HG03558 (cell line): ENCODE measurements at regions not wholly inside any gene's neighbourhood (a gene's known extent, or its start where the extent isn't known, plus 50 kb on each side); places are given as distances from the start of the nearest gene placed in this dataset.

Experiments used
- ATAC-seq: cut with Tn5 transposase; IDR thresholded peaks from one replicate; pipeline ENCODE4 v1.9.1; 2021; ENCODE audit warnings: moderate number of reproducible peaks; ENCODE audit not compliant: unreplicated experiment; ENCODE audit errors: extremely low read depth

GRCh38 chr12:47561746-47562145, 144.1 kb downstream of the RPAP3 start:
- ATAC-seq, result no peak

GRCh38 chr12:47560415-47560814, 145.4 kb downstream of the RPAP3 start:
- no peak for ATAC-seq

GRCh38 chr12:47558625-47559345, 147.0 kb downstream of the RPAP3 start:
- no peak for ATAC-seq

- ATAC-seq, result no peak
Measured at GRCh38 chr12:47557386-47557785, 148.4 kb downstream of the RPAP3 start.

GRCh38 chr12:47556261-47557030, 149.4 kb downstream of the RPAP3 start:
- no peak for ATAC-seq

GRCh38 chr12:47554046-47554653, 151.7 kb downstream of the RPAP3 start:
- ATAC-seq, result no peak

- no peak for ATAC-seq
Measured at GRCh38 chr12:47553266-47553665, 152.6 kb downstream of the RPAP3 start.

GRCh38 chr12:47551426-47551851, 154.4 kb downstream of the RPAP3 start:
- no peak for ATAC-seq

- no peak for ATAC-seq
Measured at GRCh38 chr12:47549258-47549657, 156.6 kb downstream of the RPAP3 start.

- no peak for ATAC-seq
Measured at GRCh38 chr12:47548401-47548800, 157.4 kb downstream of the RPAP3 start.

- ATAC-seq, result no peak
Measured at GRCh38 chr12:47547077-47547476, 158.8 kb downstream of the RPAP3 start.

- no peak for ATAC-seq
Measured at GRCh38 chr12:47545938-47546609, 159.8 kb downstream of the RPAP3 start.

- ATAC-seq, result no peak
Measured at GRCh38 chr12:47534695-47535094, 171.1 kb downstream of the RPAP3 start.

- ATAC-seq, result no peak
Measured at GRCh38 chr12:47530050-47530449, 175.8 kb downstream of the RPAP3 start.

GRCh38 chr12:47527816-47528215, 178.0 kb downstream of the RPAP3 start:
- ATAC-seq, result no peak

GRCh38 chr12:47520029-47520428, 185.8 kb downstream of the RPAP3 start:
- no peak for ATAC-seq

- no peak for ATAC-seq
Measured at GRCh38 chr12:47517122-47517521, 188.7 kb downstream of the RPAP3 start.

- no peak for ATAC-seq
Measured at GRCh38 chr12:47509398-47509851, 196.4 kb downstream of the RPAP3 start.

- ATAC-seq, result no peak
Measured at GRCh38 chr12:47507221-47507620, 198.6 kb downstream of the RPAP3 start.

GRCh38 chr12:47504775-47505446, 200.9 kb downstream of the RPAP3 start:
- no peak for ATAC-seq
